PC-3 (cell line): ENCODE measurements at regions not wholly inside any gene's neighbourhood (a gene's known extent, or its start where the extent isn't known, plus 50 kb on each side); places are given as distances from the start of the nearest gene placed in this dataset.

Experiments used
- EZH2 ChIP-seq: fragments of 300-600 bp; sonication (generic); IDR thresholded peaks from one replicate; pipeline ENCODE4 v1.6.1; 2017; ENCODE audit warnings: antibody characterized with exemption, mild to moderate bottlenecking, low read length; ENCODE audit not compliant: unreplicated experiment
- EZH2phosphoT487 ChIP-seq: fragments of 300-600 bp; sonication (generic); IDR thresholded peaks from 2 replicates; pipeline ENCODE4 v1.6.1; 2018; ENCODE audit warnings: mild to moderate bottlenecking, antibody characterized with exemption, low read length, borderline replicate concordance
- TF ChIP-seq, protein P1 (sequence below): fragments of 300-600 bp; sonication (generic); conservative IDR thresholded peaks from 2 replicates; pipeline ENCODE4 v1.5.1; 2017; ENCODE audit warnings: antibody characterized with exemption, low read depth, mild to moderate bottlenecking, low read length

DNA sequence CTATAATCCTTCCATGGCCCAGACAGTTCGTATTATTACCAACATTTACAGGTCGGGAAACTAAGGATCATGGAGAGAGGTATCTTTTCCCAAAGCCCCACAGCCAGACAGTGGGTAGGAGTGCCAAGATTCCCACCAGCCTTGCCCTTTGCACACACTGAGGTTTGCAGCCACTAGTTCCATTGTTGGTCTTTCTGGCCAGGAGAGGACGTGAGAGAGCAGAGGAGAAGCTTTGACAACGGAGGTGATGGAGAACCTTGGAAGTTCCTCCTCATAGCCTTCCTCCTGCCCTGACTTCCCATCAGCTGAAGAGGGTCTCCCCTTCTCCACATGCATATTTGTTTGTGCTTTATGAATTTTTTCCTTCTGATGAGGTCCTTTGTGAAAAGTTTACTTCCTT lies 50.5 kb upstream of the PLCL2 start:
- TF ChIP-seq, protein P1, sequence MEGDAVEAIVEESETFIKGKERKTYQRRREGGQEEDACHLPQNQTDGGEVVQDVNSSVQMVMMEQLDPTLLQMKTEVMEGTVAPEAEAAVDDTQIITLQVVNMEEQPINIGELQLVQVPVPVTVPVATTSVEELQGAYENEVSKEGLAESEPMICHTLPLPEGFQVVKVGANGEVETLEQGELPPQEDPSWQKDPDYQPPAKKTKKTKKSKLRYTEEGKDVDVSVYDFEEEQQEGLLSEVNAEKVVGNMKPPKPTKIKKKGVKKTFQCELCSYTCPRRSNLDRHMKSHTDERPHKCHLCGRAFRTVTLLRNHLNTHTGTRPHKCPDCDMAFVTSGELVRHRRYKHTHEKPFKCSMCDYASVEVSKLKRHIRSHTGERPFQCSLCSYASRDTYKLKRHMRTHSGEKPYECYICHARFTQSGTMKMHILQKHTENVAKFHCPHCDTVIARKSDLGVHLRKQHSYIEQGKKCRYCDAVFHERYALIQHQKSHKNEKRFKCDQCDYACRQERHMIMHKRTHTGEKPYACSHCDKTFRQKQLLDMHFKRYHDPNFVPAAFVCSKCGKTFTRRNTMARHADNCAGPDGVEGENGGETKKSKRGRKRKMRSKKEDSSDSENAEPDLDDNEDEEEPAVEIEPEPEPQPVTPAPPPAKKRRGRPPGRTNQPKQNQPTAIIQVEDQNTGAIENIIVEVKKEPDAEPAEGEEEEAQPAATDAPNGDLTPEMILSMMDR = 0 out of 2 replicates have a peak, but pooled peaks have one; percentile 19
- TF ChIP-seq EZH2phosphoT487 (no peak), EZH2 (no peak)
